ACHN (cell line): ENCODE measurements at regions not wholly inside any gene's neighbourhood (a gene's known extent, or its start where the extent isn't known, plus 50 kb on each side); places are given as distances from the start of the nearest gene placed in this dataset.

ENCODE experiments used
- DNase-seq: peaks from one replicate; pipeline ENCODE4 v3.0.0-alpha.2; 2015
- in situ Hi-C: cut with HindIII; loops from 2 replicates; pipeline ENCODE4 v1.10.0; 2017; ENCODE audit warnings: low sequenced_read_pairs, low pct_ligation_motif_present, low pct_unique_long_range_greater_than_20kb

GRCh38 chr7:106793015-106793975, 71.8 kb upstream of the PIK3CG start:
- in situ Hi-C loops: no loop called here
- DNase-seq: peak; percentile 55

- in situ Hi-C loops: no loop called here
- DNase-seq: no peak
Measured at GRCh38 chr7:106794276-106795083, 70.6 kb upstream of the PIK3CG start.

GRCh38 chr7:106795084-106795876, 69.8 kb upstream of the PIK3CG start:
- no peak for DNase-seq
- in situ Hi-C loops: no loop called here

- in situ Hi-C loops: no loop called here
- no peak for DNase-seq
Measured at GRCh38 chr7:106795877-106796231, 69.2 kb upstream of the PIK3CG start.

- DNase-seq: no peak
- in situ Hi-C loops: no loop called here
Measured at GRCh38 chr7:106797937-106798336, 67.1 kb upstream of the PIK3CG start.

- in situ Hi-C loops: no loop called here
- no peak for DNase-seq
Measured at GRCh38 chr7:106802589-106802988, 62.5 kb upstream of the PIK3CG start.

GRCh38 chr7:106806556-106806955, 58.5 kb upstream of the PIK3CG start:
- in situ Hi-C loops: no loop called here
- DNase-seq: no peak

- no peak for DNase-seq
- in situ Hi-C loops: no loop called here
Measured at GRCh38 chr7:106807474-106807873, 57.6 kb upstream of the PIK3CG start.

GRCh38 chr7:106808967-106809635, 56.0 kb upstream of the PIK3CG start:
- in situ Hi-C loops: no loop called here
- DNase-seq: no peak

- no peak for DNase-seq
- in situ Hi-C loops: no loop called here
Measured at GRCh38 chr7:106811472-106811871, 53.6 kb upstream of the PIK3CG start.

GRCh38 chr7:106812027-106812643, 52.9 kb upstream of the PIK3CG start:
- DNase-seq: no peak
- in situ Hi-C loops: no loop called here

- no peak for DNase-seq
- in situ Hi-C loops: no loop called here
Measured at GRCh38 chr7:106813705-106814305, 51.3 kb upstream of the PIK3CG start.

GRCh38 chr7:106814887-106815286, 50.2 kb upstream of the PIK3CG start:
- no peak for DNase-seq
- in situ Hi-C loops: no loop called here
